Thyroid gland (tissue), 4 donors: ENCODE measurements at regions not wholly inside any gene's neighbourhood (a gene's known extent, or its start where the extent isn't known, plus 50 kb on each side); places are given as distances from the start of the nearest gene placed in this dataset.

Experiments used
- DNase-seq, 2 donors: peaks; one replicate each; pipeline ENCODE4 v3.0.0-alpha.2; 2019
- H3K27ac ChIP-seq, 3 donors: fragments of 200-600 bp; sonication (generic); 1 replicate in 2 of 3; 2 replicates in 1 of 3; pipeline ENCODE4 v1.5.1; 2016 to 2019; ENCODE audit warnings: mild to moderate bottlenecking in 1 of 3, moderate library complexity in 1 of 3
- H3K27me3 ChIP-seq: fragments of 200-600 bp; sonication (generic); one replicate; pipeline ENCODE4 v1.5.1; 2019
- H3K36me3 ChIP-seq, 2 donors: fragments of 200-600 bp; sonication (generic); one replicate each; pipeline ENCODE4 v1.5.1; 2016 to 2019
- H3K4me1 ChIP-seq, 2 donors: fragments of 200-600 bp; sonication (generic); one replicate each; pipeline ENCODE4 v1.5.1; 2017 to 2019
- H3K4me3 ChIP-seq, 3 donors: fragments of 200-600 bp; sonication (generic); replicated peaks in 1 of 3; 1 replicate in 2 of 3; 2 replicates in 1 of 3; pipeline ENCODE4 v1.5.1; 2016; ENCODE audit warnings: mild to moderate bottlenecking in 1 of 3
- H3K9me3 ChIP-seq: fragments of 200-600 bp; sonication (generic); one replicate; pipeline ENCODE4 v1.5.1; 2017
- POLR2A ChIP-seq, 2 donors: fragments of 450-650 bp; IDR thresholded peaks; one replicate each; pipeline ENCODE4 v1.6.1; 2017; ENCODE audit warnings: antibody characterized with exemption in 2 of 2, mild to moderate bottlenecking in 2 of 2, moderate library complexity in 1 of 2
- WGBS, 2 donors: methylation state at CpG; one replicate each; pipeline ENCODE4 v1.1.5; 2017; 5-methylcytosine and 5-hydroxymethylcytosine counted together
- intact Hi-C: fragments of 100-400 bp; cut with DNase I; formaldehyde crosslinking; loops from one replicate; pipeline ENCODE4 v1.15.1; 2023
- TF ChIP-seq, protein P1 (sequence below), 6 experiments: fragments of 200-600 bp in 3 of 6; fragments of 450-650 bp in 3 of 6; sonication (generic) in 3 of 6; IDR thresholded peaks; one replicate each; pipeline ENCODE4 v1.5.1; 2016 to 2019; ENCODE audit warnings: antibody characterized with exemption in 6 of 6, mild to moderate bottlenecking in 2 of 6, inconsistent platforms in 1 of 6, moderate library complexity in 1 of 6

DNA sequence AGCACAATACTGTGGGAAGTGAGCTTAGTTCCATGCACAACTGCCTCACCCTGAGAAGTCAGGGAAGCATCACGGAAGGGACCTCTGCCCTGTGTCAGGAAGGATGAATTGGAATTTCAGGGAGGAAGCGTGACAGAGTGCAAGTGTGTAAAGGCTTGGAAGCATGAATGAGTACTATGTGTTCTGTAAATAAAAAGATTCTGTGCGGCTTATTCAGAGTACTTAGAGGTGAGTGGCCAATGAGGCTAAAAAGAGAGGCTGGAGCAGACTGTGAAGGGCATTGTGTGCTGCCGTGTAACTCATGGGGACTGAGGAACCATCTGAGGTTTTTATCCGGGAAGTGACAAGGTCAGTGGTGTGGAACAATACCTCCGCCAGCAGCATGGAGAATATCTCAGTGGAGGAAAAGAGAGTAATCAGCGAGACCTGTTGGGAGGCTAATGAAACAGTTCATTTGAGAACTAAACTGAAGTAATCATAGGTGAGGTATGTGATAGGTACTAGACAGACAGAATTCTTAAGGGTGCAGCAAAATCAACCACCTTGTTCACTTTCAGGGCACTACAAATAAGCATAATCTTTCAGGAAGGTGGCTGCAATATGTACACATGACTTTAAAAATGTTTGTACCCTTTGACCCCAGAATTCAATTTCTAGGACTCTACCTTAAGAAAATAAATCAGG, 64.9 kb upstream of the SPRED1 start:
- H3K27ac ChIP-seq, result peak overlapping the region; percentile 60 to 82 (median 72)
- DNase-seq, result peak; percentile 73 to 77
- intact Hi-C loops, result no loop called here
- no peak overlapping the region for H3K4me3 ChIP-seq
- TF ChIP-seq, protein P1, sequence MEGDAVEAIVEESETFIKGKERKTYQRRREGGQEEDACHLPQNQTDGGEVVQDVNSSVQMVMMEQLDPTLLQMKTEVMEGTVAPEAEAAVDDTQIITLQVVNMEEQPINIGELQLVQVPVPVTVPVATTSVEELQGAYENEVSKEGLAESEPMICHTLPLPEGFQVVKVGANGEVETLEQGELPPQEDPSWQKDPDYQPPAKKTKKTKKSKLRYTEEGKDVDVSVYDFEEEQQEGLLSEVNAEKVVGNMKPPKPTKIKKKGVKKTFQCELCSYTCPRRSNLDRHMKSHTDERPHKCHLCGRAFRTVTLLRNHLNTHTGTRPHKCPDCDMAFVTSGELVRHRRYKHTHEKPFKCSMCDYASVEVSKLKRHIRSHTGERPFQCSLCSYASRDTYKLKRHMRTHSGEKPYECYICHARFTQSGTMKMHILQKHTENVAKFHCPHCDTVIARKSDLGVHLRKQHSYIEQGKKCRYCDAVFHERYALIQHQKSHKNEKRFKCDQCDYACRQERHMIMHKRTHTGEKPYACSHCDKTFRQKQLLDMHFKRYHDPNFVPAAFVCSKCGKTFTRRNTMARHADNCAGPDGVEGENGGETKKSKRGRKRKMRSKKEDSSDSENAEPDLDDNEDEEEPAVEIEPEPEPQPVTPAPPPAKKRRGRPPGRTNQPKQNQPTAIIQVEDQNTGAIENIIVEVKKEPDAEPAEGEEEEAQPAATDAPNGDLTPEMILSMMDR (IDR thresholded peaks at IDR 0.05), result no peak
- peak in 1 of 2 donors; percentile 52 for TF ChIP-seq POLR2A (IDR thresholded peaks at IDR 0.05)
- WGBS, 2 donors, result 17 to 33% methylated on average over 7 of the region's 7 CpGs
- H3K9me3 ChIP-seq, result no peaks in the 10 kb centered on the region
- H3K27me3 ChIP-seq, result no peaks in the 10 kb centered on the region
- no peaks in the 10 kb centered on the region for H3K36me3 ChIP-seq
- peaks cover 13 to 26% of the 10 kb centered on the region in 2 donors for H3K4me1 ChIP-seq

DNA sequence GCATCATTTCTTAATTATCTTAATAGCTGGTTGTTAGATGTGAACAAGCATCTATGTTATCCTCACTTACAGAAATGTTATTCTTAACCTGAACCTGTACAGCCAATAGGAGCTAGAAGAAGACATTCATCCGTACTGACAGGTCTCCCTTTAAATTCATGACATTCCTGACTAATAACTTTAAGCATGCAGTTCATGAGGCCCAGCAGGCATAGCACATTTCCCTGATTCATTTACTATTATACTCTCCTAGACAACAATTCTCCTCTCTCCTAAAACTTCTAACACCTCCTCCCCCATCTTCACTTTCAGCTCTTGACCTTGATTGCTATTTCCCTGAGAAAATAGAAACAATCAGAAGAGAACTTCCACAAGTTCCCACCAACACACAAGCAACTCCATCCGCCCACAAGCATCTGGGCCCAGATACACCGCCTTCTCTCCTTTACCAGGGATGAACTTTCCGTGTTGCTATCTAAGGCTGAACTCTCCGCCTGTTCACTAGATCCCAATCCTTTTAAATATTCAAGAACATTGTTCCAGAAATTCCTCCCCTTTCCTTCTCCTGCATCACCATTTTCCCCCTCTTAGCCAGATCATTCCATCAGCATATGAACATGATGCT, 62.9 kb upstream of the SPRED1 start:
- intact Hi-C loops, result no loop called here
- Histone ChIP-seq H3K27ac (no peak overlapping the region), H3K9me3 (no peaks in the 10 kb centered on the region), H3K36me3 (no peaks in the 10 kb centered on the region), H3K4me3 (no peak overlapping the region), H3K4me1 (peaks cover 13 to 26% of the 10 kb centered on the region in 2 donors), H3K27me3 (no peaks in the 10 kb centered on the region)
- 74 to 88% methylated on average over 5 of the region's 5 CpGs for WGBS, 2 donors
- TF ChIP-seq POLR2A (IDR thresholded peaks at IDR 0.05), result no peak
- TF ChIP-seq, protein P1 (IDR thresholded peaks at IDR 0.05), result no peak
- no peak for DNase-seq

DNA sequence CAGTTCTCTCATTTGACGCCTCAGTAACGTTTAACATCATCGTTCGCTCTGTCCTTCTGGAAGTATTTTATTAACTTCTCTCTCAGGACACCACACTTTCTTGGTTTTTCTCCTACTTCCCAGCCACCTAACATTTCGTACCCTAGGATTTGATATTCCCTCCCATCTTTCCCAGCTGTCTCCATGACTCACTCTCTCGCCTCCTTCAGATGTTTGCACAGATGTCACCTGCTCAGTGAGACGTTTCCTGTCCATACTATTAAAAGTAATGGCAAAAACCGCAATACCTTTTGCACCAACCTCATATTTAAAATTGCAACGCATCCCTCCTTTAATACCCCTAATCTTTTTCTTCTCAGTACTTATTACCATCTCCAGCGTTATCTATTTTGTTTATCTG, 62.1 kb upstream of the SPRED1 start:
- no peak overlapping the region for H3K4me3 ChIP-seq
- no peaks in the 10 kb centered on the region for H3K9me3 ChIP-seq
- 93 to 94% methylated on average over 10 of the region's 10 CpGs for WGBS, 2 donors
- intact Hi-C loops, result no loop called here
- H3K4me1 ChIP-seq, result peaks cover 13 to 26% of the 10 kb centered on the region in 2 donors
- no peaks in the 10 kb centered on the region for H3K27me3 ChIP-seq
- H3K27ac ChIP-seq, result no peak overlapping the region
- TF ChIP-seq, protein P1 (IDR thresholded peaks at IDR 0.05), result no peak
- no peak for TF ChIP-seq POLR2A (IDR thresholded peaks at IDR 0.05)
- no peak for DNase-seq
- H3K36me3 ChIP-seq, result no peaks in the 10 kb centered on the region

DNA sequence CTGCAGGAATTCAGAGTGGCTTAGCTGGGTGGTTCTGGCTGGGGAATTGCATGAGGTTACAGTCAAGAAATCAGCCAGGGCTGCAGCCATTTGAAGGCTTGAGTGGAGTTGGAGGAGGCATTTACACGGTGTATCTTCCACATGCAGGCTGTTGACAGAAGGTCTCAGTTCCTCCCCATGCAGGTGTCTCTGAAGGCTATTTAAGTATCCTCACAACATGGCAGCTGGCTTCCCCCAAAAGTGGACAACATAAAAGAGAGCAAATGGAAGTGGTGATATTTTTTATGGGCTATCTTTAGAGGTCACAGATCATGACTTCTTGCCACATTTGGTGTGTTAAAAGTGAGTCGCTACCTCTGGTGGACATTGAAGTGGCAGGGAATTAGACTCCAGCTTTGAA, 60.1 kb upstream of the SPRED1 start:
- H3K4me3 ChIP-seq, result no peak overlapping the region
- TF ChIP-seq, protein P1 (IDR thresholded peaks at IDR 0.05), result no peak
- H3K36me3 ChIP-seq, result no peaks in the 10 kb centered on the region
- peaks cover 5 to 12% of the 10 kb centered on the region in 2 donors for H3K4me1 ChIP-seq
- H3K27me3 ChIP-seq, result no peaks in the 10 kb centered on the region
- H3K9me3 ChIP-seq, result no peaks in the 10 kb centered on the region
- intact Hi-C loops, result no loop called here
- H3K27ac ChIP-seq, result no peak overlapping the region
- no peak for DNase-seq
- WGBS, 2 donors, result 72 to 90% methylated on average over 2 of the region's 2 CpGs

DNA sequence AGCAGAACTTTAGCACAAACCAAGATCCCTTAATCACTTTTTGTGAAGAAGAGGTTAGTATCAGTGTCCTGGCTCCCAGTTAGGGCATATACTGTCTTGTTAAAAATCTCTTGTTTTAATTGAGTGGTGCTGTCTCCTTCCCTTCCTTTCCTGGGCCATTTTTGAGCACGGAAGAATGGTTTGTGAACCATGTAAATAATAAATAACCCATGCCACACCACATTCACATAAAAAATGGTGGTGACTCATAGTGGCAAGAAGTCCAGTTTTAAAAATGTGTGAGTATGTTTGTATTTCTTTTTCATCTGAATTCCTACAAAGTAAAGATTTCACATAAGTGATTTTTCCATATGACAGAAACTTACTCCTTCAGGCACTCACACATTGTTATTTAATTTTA, 59.1 kb upstream of the SPRED1 start:
- no peak for TF ChIP-seq POLR2A (IDR thresholded peaks at IDR 0.05)
- TF ChIP-seq, protein P1 (IDR thresholded peaks at IDR 0.05), result no peak
- 80 to 95% methylated on average over 1 of the region's 1 CpG for WGBS, 2 donors
- no peaks in the 10 kb centered on the region for H3K36me3 ChIP-seq
- H3K27ac ChIP-seq, result no peak overlapping the region
- H3K27me3 ChIP-seq, result no peaks in the 10 kb centered on the region
- no peak overlapping the region for H3K4me3 ChIP-seq
- peaks cover 5% of the 10 kb centered on the region in 2 donors for H3K4me1 ChIP-seq
- H3K9me3 ChIP-seq, result no peaks in the 10 kb centered on the region
- DNase-seq, result no peak
- intact Hi-C loops, result no loop called here
